K562 (cell line): ENCODE measurements at regions not wholly inside any gene's neighbourhood (a gene's known extent, or its start where the extent isn't known, plus 50 kb on each side); places are given as distances from the start of the nearest gene placed in this dataset.

Source experiments
- ATAC-seq: fragments of 200-7000 bp; cut with Tn5 transposase; 3 replicates; pipeline ENCODE4 v1.9.1; 2020; ENCODE audit warnings: moderate library complexity
- BruUV-seq: library from RNA; stranded (reverse); fragments of 400-500 nt; replicated peaks from 2 replicates; lab custom pipeline; 2021; lab: Mats Ljungman, UMichigan
- CTCF ChIA-PET: fragments of 300-600 bp; formaldehyde crosslinking; extraction: SDS; loops from one replicate; lab custom pipeline; 2021; ENCODE audit warnings: low intra/inter-chr PET ratio; lab: Yijun Ruan, JAX
- POLR2A ChIA-PET: fragments of 300-600, 350-650 bp; sonication (Branson Sonifier 250); formaldehyde crosslinking; extraction: SDS; loops from one replicate; lab custom pipeline; 2021; ENCODE audit warnings: antibody characterized with exemption, inconsistent platforms; lab: Yijun Ruan, JAX
- DNase-seq, 4 experiments: peaks; one replicate each; pipeline versions ENCODE4 v3.0.0 to v3.0.0-alpha.2; 2011 to 2018; ENCODE audit warnings: low spot score in 3 of 4, mixed read lengths in 3 of 4; ENCODE audit errors: extremely low read depth in 1 of 4
- FAIRE-seq: peaks from 2 replicates; lab custom pipeline; 2011; peaks lifted over from hg19 to GRCh38; lab: Jason Lieb, UNC
- H2AFZ ChIP-seq: 2 replicates; pipeline ENCODE4 v1.6.0; 2011; ENCODE audit warnings: low read depth, low read length, control low read depth, inconsistent platforms
- H3K27ac ChIP-seq: fragments of 200-600 bp; 3 replicates; pipeline ENCODE4 v1.8.0; 2011; ENCODE audit warnings: low read depth, mild to moderate bottlenecking, control low read depth, inconsistent platforms, low read length, moderate library complexity, mixed read lengths; ENCODE audit errors: extremely low read depth
- H3K27me3 ChIP-seq, 2 experiments: fragments of 300-600 bp in 1 of 2; 2 replicates in 1 of 2; 3 replicates in 1 of 2; pipeline versions ENCODE4 v1.6.0 to v1.8.0; 2011; ENCODE audit warnings: inconsistent platforms in 2 of 2, low read length in 2 of 2, mild to moderate bottlenecking in 1 of 2, mixed read lengths in 1 of 2, moderate library complexity in 1 of 2; ENCODE audit not compliant: control insufficient read depth in 2 of 2, insufficient read depth in 2 of 2
- H3K36me3 ChIP-seq: fragments of 300-600 bp; 3 replicates; pipeline ENCODE4 v1.8.0; 2011; ENCODE audit warnings: mild to moderate bottlenecking, low read length, inconsistent platforms; ENCODE audit not compliant: control insufficient read depth, insufficient read depth
- H3K4me1 ChIP-seq, 2 experiments: fragments of 200-600 bp in 1 of 2; replicated peaks in 1 of 2; 2 replicates in 1 of 2; 3 replicates in 1 of 2; pipeline versions ENCODE4 v1.5.1 to v1.8.0; 2011; ENCODE audit warnings: inconsistent platforms in 2 of 2, low read length in 2 of 2, mild to moderate bottlenecking in 1 of 2, mixed read lengths in 1 of 2, moderate library complexity in 1 of 2; ENCODE audit not compliant: control insufficient read depth in 2 of 2, insufficient read depth in 2 of 2
- H3K4me2 ChIP-seq: 2 replicates; pipeline ENCODE4 v1.6.1; 2011; ENCODE audit warnings: low read length, control low read depth, inconsistent platforms, mixed read lengths; ENCODE audit not compliant: insufficient read depth
- H3K4me3 ChIP-seq: fragments of 200-600 bp; sonication (generic), shearing (Covaris generic); 2 replicates; pipeline ENCODE4 v1.5.1; 2016; ENCODE audit warnings: control low read depth, inconsistent platforms
- H3K79me2 ChIP-seq: fragments of 200-600 bp; 3 replicates; pipeline ENCODE4 v1.8.0; 2011; ENCODE audit warnings: low read length, inconsistent platforms; ENCODE audit not compliant: control insufficient read depth, insufficient read depth
- H3K9ac ChIP-seq, 2 experiments: 2 replicates each; pipeline versions ENCODE4 v1.6.0 to v1.6.1; 2011; ENCODE audit warnings: low read depth in 2 of 2, low read length in 2 of 2, control low read depth in 1 of 2, inconsistent platforms in 1 of 2, mild to moderate bottlenecking in 1 of 2, mixed read lengths in 1 of 2; ENCODE audit not compliant: insufficient read depth in 1 of 2
- H3K9me1 ChIP-seq: one replicate; pipeline ENCODE4 v1.6.0; 2011; ENCODE audit warnings: inconsistent platforms, mild to moderate bottlenecking, low read length, moderate library complexity; ENCODE audit not compliant: control insufficient read depth, insufficient read depth
- H3K9me3 ChIP-seq: replicated peaks from 2 replicates; pipeline ENCODE4 v1.5.1; 2011; ENCODE audit warnings: low read depth, low read length, inconsistent platforms; ENCODE audit not compliant: control insufficient read depth, insufficient read depth
- H4K20me1 ChIP-seq: replicated peaks from 2 replicates; pipeline ENCODE4 v1.6.1; 2011; ENCODE audit warnings: low read length, inconsistent platforms, mixed read lengths; ENCODE audit not compliant: control insufficient read depth, insufficient read depth
- ATF1 ChIP-seq, 2 experiments: fragments of 450-650 bp in 1 of 2; IDR thresholded peaks; 2 replicates each; pipeline ENCODE4 v1.6.1; 2016; ENCODE audit warnings: missing compliant biosample characterization in 1 of 2, missing genetic modification characterization in 1 of 2
- BACH1 ChIP-seq: fragments of 200-800 bp; sonication (Bioruptor generic); IDR thresholded peaks from 2 replicates; pipeline ENCODE4 v1.6.1; 2016; ENCODE audit warnings: missing genetic modification characterization, missing compliant biosample characterization
- CREB5 ChIP-seq: fragments of 250-450 bp; sonication (Bioruptor Pico); IDR thresholded peaks from 2 replicates; pipeline ENCODE4 v1.5.0; 2020; ENCODE audit warnings: mild to moderate bottlenecking
- ELF2 ChIP-seq: fragments of 250-450 bp; sonication (Bioruptor Pico); IDR thresholded peaks from 2 replicates; pipeline ENCODE4 v1.5.0; 2021; ENCODE audit warnings: mild to moderate bottlenecking
- HNRNPK ChIP-seq: fragments of 200-400 bp; formaldehyde crosslinking; IDR thresholded peaks from one replicate; pipeline ENCODE4 v1.6.1; 2018; ENCODE audit warnings: mild to moderate bottlenecking, low read depth, low read length; ENCODE audit not compliant: poor library complexity, severe bottlenecking
- IRF9 ChIP-seq: fragments of 450-650 bp; IDR thresholded peaks from 2 replicates; pipeline ENCODE4 v1.6.1; 2016; ENCODE audit warnings: missing biosample characterization, missing genetic modification characterization
- KDM5B ChIP-seq: fragments of 200-600 bp; sonication (generic); IDR thresholded peaks from 2 replicates; pipeline ENCODE4 v1.6.1; 2012; ENCODE audit warnings: low read depth, mild to moderate bottlenecking, moderate library complexity, low read length, control low read depth, inconsistent platforms; ENCODE audit not compliant: insufficient replicate concordance
- MBD1 ChIP-seq: fragments of 250-450 bp; sonication (Bioruptor Pico); IDR thresholded peaks from 2 replicates; pipeline ENCODE4 v1.8.0; 2022; ENCODE audit warnings: inconsistent platforms
- NCOA1 ChIP-seq: fragments of 450-650 bp; IDR thresholded peaks from 2 replicates; pipeline ENCODE4 v1.6.1; 2016; ENCODE audit warnings: low read depth
- NFXL1 ChIP-seq: fragments of 450-650 bp; formaldehyde crosslinking; IDR thresholded peaks from 2 replicates; pipeline ENCODE4 v1.4.0; 2021; ENCODE audit warnings: mild to moderate bottlenecking
- SRF ChIP-seq, 2 experiments: fragments of 250-450, 450-650 bp in 1 of 2; sonication (Bioruptor Pico) in 1 of 2; sonication (generic) in 1 of 2; formaldehyde crosslinking; IDR thresholded peaks; 2 replicates each; pipeline versions ENCODE4 v1.5.0 to v1.5.1; 2020 to 2022; ENCODE audit warnings: mild to moderate bottlenecking in 1 of 2, missing genetic modification reagents in 1 of 2
- THRAP3 ChIP-seq: fragments of 450-650 bp; IDR thresholded peaks from 2 replicates; pipeline ENCODE4 v1.6.1; 2016; ENCODE audit warnings: mild to moderate bottlenecking, inconsistent platforms, borderline replicate concordance
- TRIM28 ChIP-seq: fragments of 450-650 bp; IDR thresholded peaks from 2 replicates; pipeline ENCODE4 v1.6.1; 2017
- ZBED1 ChIP-seq: IDR thresholded peaks from 2 replicates; pipeline ENCODE4 v1.6.1; 2014
- ZBTB26 ChIP-seq: fragments of 450-650 bp; formaldehyde crosslinking; IDR thresholded peaks from 2 replicates; pipeline ENCODE4 v1.4.0; 2022; ENCODE audit warnings: missing genetic modification characterization
- ZC3H11A ChIP-seq: IDR thresholded peaks from 2 replicates; pipeline ENCODE4 v1.6.1; 2012; ENCODE audit warnings: low read depth, low read length, improper control_type of control experiment
- ZNF77 ChIP-seq: fragments of 250-450 bp; sonication (Bioruptor Pico); IDR thresholded peaks from 2 replicates; pipeline ENCODE4 v1.5.0; 2020
- WGBS: fragments of 100-300 bp; shearing (Covaris generic); methylation state at CpG from one replicate; pipeline ENCODE4 v1.1.6; 2016; ENCODE audit warnings: low coverage, mixed read lengths; ENCODE audit not compliant: insufficient coverage; ENCODE audit errors: missing lambda C conversion rate; 5-methylcytosine and 5-hydroxymethylcytosine counted together
- in situ Hi-C: fragments of 300-500 bp; cut with MboI; formaldehyde crosslinking; loops from 4 replicates; pipeline ENCODE4 v1.15.0; 2018; ENCODE audit warnings: inconsistent platforms, mixed read lengths
- intact Hi-C: fragments of 100-400 bp; cut with micrococcal nuclease; formaldehyde crosslinking; loops from 2 replicates; pipeline ENCODE4 v1.14.2; 2022

GRCh38 chr7:26070290-26070689 is 81.7 kb upstream of the NFE2L3 start:
- POLR2A ChIA-PET: interaction anchor here (0.8 to 1.7 kb wide), 3 partner anchors 11 to 16 kb away, joined by 3 to 4 read pairs (median 3); no protein-coding TSS in a partner anchor
- no peak for FAIRE-seq

More at GRCh38 chr7:26070290-26070689, 81.7 kb upstream of the NFE2L3 start:
- Histone ChIP-seq H3K4me1 (no peaks in the 10 kb centered on the region; a peak in 2 of 5 replicates), H3K4me2 (no peak overlapping the region), H3K27ac (no peak overlapping the region), H3K36me3 (no peaks in the 10 kb centered on the region), H2AFZ (no peak overlapping the region), H3K79me2 (no peaks in the 10 kb centered on the region), H3K27me3 (peaks cover 9 to 12% of the 10 kb centered on the region in 2 experiments; a peak in 3 of 5 replicates), H3K9me3 (no peaks in the 10 kb centered on the region), H4K20me1 (no peaks in the 10 kb centered on the region)
- DNase-seq: no peak
- no peak for ATAC-seq
- CTCF ChIA-PET: no interaction called here
- WGBS: 5% methylated on average over 2 of the region's 2 CpGs
- intact Hi-C loops: loop anchor here (10.0 kb wide), 1 partner anchor 595 kb away; no protein-coding TSS in a partner anchor
- no peak for TF ChIP-seq ZC3H11A
- TF ChIP-seq ELF2: no peak
- no peak for TF ChIP-seq KDM5B
- no peak for TF ChIP-seq NFXL1 (CRISPR knock-in tag)
- no peak for TF ChIP-seq NCOA1
- no peak for TF ChIP-seq THRAP3
- no peak for TF ChIP-seq HNRNPK
- TF ChIP-seq ATF1 (CRISPR knock-in tag; IDR thresholded peaks at IDR 0.05): no peak
- TF ChIP-seq ATF1 (tag; IDR thresholded peaks at IDR 0.05): no peak
- no peak for TF ChIP-seq TRIM28
- TF ChIP-seq ZNF77 (CRISPR knock-in tag): no peak
- TF ChIP-seq MBD1: no peak
- no peak for TF ChIP-seq CREB5 (CRISPR knock-in tag)
- no peak for TF ChIP-seq ZBTB26 (CRISPR knock-in tag)
- no peak for TF ChIP-seq IRF9 (tag)
- TF ChIP-seq BACH1 (tag): no peak
- TF ChIP-seq ZBED1: no peak
- TF ChIP-seq SRF (CRISPR knock-in tag; IDR thresholded peaks at IDR 0.05): no peak
- TF ChIP-seq, all 486 proteins: peak for 0
- no peak overlapping the region for H3K9ac ChIP-seq
- BruUV-seq: no TSS peak
- no peak overlapping the region for H3K4me3 ChIP-seq
- in situ Hi-C loops: no loop called here
- H3K9me1 ChIP-seq: no peaks in the 10 kb centered on the region
